ENCODE measurements at regions not wholly inside any gene's neighbourhood (a gene's known extent, or its start where the extent isn't known, plus 50 kb on each side); places are given as distances from the start of the nearest gene placed in this dataset.

GRCh38 chr5:5981562-5981961 is 396.8 kb downstream of the MED10 start:
- Histone ChIP-seq H3K9ac (ENCODE audit: insufficient read depth, low read length) (no peak overlapping the region), H3K27me3 (ENCODE audit: control insufficient read depth, insufficient read depth, low read length) (no peaks in the 10 kb centered on the region), H2AFZ (ENCODE audit: low read length) (no peak overlapping the region), H3K36me3 (ENCODE audit: control insufficient read depth, insufficient read depth, low read length) (no peaks in the 10 kb centered on the region), H3K4me3 (replicated peaks in 1 of 4; ENCODE audit: control extremely low read depth in 1 of 4, insufficient read depth in 1 of 4, low read depth in 3 of 4, low read length in 4 of 4) (no peak overlapping the region), H3K4me2 (ENCODE audit: extremely low read depth, insufficient read depth, low read length) (no peak overlapping the region), H3K4me1 (ENCODE audit: control insufficient read depth, extremely low read depth, insufficient read depth, low read length) (no peaks in the 10 kb centered on the region), H3K9me3 (ENCODE audit: control insufficient read depth, insufficient read depth, low read depth, low read length) (no peaks in the 10 kb centered on the region), H3K27ac (ENCODE audit: insufficient read depth, low read length) (no peak overlapping the region), H4K20me1 (ENCODE audit: control insufficient read depth, extremely low read depth, insufficient read depth, low read length) (no peaks in the 10 kb centered on the region), H3K79me2 (ENCODE audit: control insufficient read depth, insufficient read depth, low read length) (no peaks in the 10 kb centered on the region)
- TF ChIP-seq, protein P1, sequence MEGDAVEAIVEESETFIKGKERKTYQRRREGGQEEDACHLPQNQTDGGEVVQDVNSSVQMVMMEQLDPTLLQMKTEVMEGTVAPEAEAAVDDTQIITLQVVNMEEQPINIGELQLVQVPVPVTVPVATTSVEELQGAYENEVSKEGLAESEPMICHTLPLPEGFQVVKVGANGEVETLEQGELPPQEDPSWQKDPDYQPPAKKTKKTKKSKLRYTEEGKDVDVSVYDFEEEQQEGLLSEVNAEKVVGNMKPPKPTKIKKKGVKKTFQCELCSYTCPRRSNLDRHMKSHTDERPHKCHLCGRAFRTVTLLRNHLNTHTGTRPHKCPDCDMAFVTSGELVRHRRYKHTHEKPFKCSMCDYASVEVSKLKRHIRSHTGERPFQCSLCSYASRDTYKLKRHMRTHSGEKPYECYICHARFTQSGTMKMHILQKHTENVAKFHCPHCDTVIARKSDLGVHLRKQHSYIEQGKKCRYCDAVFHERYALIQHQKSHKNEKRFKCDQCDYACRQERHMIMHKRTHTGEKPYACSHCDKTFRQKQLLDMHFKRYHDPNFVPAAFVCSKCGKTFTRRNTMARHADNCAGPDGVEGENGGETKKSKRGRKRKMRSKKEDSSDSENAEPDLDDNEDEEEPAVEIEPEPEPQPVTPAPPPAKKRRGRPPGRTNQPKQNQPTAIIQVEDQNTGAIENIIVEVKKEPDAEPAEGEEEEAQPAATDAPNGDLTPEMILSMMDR (conservative IDR thresholded peaks at IDR 0.05 in 1 of 2, IDR thresholded peaks at IDR 0.05 in 1 of 2; ENCODE audit: low read depth in 1 of 2, low read length in 2 of 2) = no peak
- no peak for TF ChIP-seq EZH2 (IDR thresholded peaks at IDR 0.05; ENCODE audit: low read length, missing control alignments)
- DNase-seq (ENCODE audit: low read depth in 2 of 2) = no peak

DNA sequence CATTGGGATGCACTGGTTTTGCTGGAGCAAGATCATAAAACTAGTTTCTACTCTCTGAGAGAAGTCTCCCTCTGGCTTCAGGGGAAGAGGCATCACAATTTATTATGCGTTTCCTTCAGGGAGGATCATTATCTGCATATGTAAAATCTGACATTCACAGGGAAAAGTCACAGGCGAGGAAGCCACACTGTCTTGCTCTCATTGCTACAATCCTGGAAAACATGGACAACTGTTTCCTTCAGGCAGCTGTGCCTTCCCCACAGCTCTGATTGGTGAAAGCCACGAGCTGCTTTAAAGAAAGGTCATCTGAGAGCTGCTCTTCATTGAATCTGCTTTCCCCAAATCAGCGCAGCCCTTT is 397.8 kb downstream of the MED10 start:
- Histone ChIP-seq H3K27me3 (ENCODE audit: control insufficient read depth, insufficient read depth, low read length) (no peaks in the 10 kb centered on the region), H3K9ac (ENCODE audit: insufficient read depth, low read length) (no peak overlapping the region)

GRCh38 chr5:5979761-5980537 is 398.4 kb downstream of the MED10 start:
- no peaks in the 10 kb centered on the region for H3K9me3 ChIP-seq (ENCODE audit: control insufficient read depth, insufficient read depth, low read depth, low read length)
- H2AFZ ChIP-seq (ENCODE audit: low read length) = no peak overlapping the region
- no peaks in the 10 kb centered on the region for H3K36me3 ChIP-seq (ENCODE audit: control insufficient read depth, insufficient read depth, low read length)
- H3K27me3 ChIP-seq (ENCODE audit: control insufficient read depth, insufficient read depth, low read length) = no peaks in the 10 kb centered on the region
- H4K20me1 ChIP-seq (ENCODE audit: control insufficient read depth, extremely low read depth, insufficient read depth, low read length) = no peaks in the 10 kb centered on the region
- H3K79me2 ChIP-seq (ENCODE audit: control insufficient read depth, insufficient read depth, low read length) = no peaks in the 10 kb centered on the region
- H3K27ac ChIP-seq (ENCODE audit: insufficient read depth, low read length) = no peak overlapping the region
- no peak overlapping the region for H3K4me3 ChIP-seq (replicated peaks in 1 of 4; ENCODE audit: control extremely low read depth in 1 of 4, insufficient read depth in 1 of 4, low read depth in 3 of 4, low read length in 4 of 4)
- TF ChIP-seq, protein P1 (conservative IDR thresholded peaks at IDR 0.05 in 1 of 2, IDR thresholded peaks at IDR 0.05 in 1 of 2; ENCODE audit: low read depth in 1 of 2, low read length in 2 of 2) = no peak
- TF ChIP-seq EZH2 (IDR thresholded peaks at IDR 0.05; ENCODE audit: low read length, missing control alignments) = no peak
- no peak overlapping the region for H3K9ac ChIP-seq (ENCODE audit: insufficient read depth, low read length)
- H3K4me2 ChIP-seq (ENCODE audit: extremely low read depth, insufficient read depth, low read length) = no peak overlapping the region
- no peak for DNase-seq (ENCODE audit: low read depth in 2 of 2)
- H3K4me1 ChIP-seq (ENCODE audit: control insufficient read depth, extremely low read depth, insufficient read depth, low read length) = no peaks in the 10 kb centered on the region

More for the DNA sequence above, 397.8 kb downstream of the MED10 start:
- DNase-seq (ENCODE audit: low read depth in 2 of 2) = no peak
- Histone ChIP-seq H3K9me3 (ENCODE audit: control insufficient read depth, insufficient read depth, low read depth, low read length) (no peaks in the 10 kb centered on the region), H4K20me1 (ENCODE audit: control insufficient read depth, extremely low read depth, insufficient read depth, low read length) (no peaks in the 10 kb centered on the region), H3K4me3 (replicated peaks in 1 of 4; ENCODE audit: control extremely low read depth in 1 of 4, insufficient read depth in 1 of 4, low read depth in 3 of 4, low read length in 4 of 4) (no peak overlapping the region), H3K4me2 (ENCODE audit: extremely low read depth, insufficient read depth, low read length) (no peak overlapping the region), H3K27ac (ENCODE audit: insufficient read depth, low read length) (no peak overlapping the region), H3K36me3 (ENCODE audit: control insufficient read depth, insufficient read depth, low read length) (no peaks in the 10 kb centered on the region), H3K4me1 (ENCODE audit: control insufficient read depth, extremely low read depth, insufficient read depth, low read length) (no peaks in the 10 kb centered on the region), H3K79me2 (ENCODE audit: control insufficient read depth, insufficient read depth, low read length) (no peaks in the 10 kb centered on the region), H2AFZ (ENCODE audit: low read length) (no peak overlapping the region)
- TF ChIP-seq, protein P1 (conservative IDR thresholded peaks at IDR 0.05 in 1 of 2, IDR thresholded peaks at IDR 0.05 in 1 of 2; ENCODE audit: low read depth in 1 of 2, low read length in 2 of 2) = no peak
- no peak for TF ChIP-seq EZH2 (IDR thresholded peaks at IDR 0.05; ENCODE audit: low read length, missing control alignments)

Data from fibroblast of lung (primary cell).